Prostate gland (tissue), 2 donors: ENCODE measurements at regions not wholly inside any gene's neighbourhood (a gene's known extent, or its start where the extent isn't known, plus 50 kb on each side); places are given as distances from the start of the nearest gene placed in this dataset.

ENCODE experiments used
- DNase-seq: peaks from one replicate; pipeline ENCODE4 v3.0.0-alpha.2; 2019; ENCODE audit warnings: low spot score
- H3K27ac ChIP-seq, 2 donors: fragments of 200-600 bp; sonication (generic); 2 replicates each; pipeline ENCODE4 v1.5.1; 2017 to 2019
- H3K27me3 ChIP-seq: fragments of 200-600 bp; sonication (generic); replicated peaks from 2 replicates; pipeline ENCODE4 v1.5.1; 2019; ENCODE audit not compliant: insufficient read depth
- H3K36me3 ChIP-seq, 2 donors: fragments of 200-600 bp; sonication (generic); 1 replicate in 1 of 2; 2 replicates in 1 of 2; pipeline versions ENCODE4 v1.5.1 to v1.8.1; 2017 to 2019
- H3K4me1 ChIP-seq: fragments of 200-600 bp; sonication (generic); replicated peaks from 2 replicates; pipeline ENCODE4 v1.5.1; 2019
- H3K4me3 ChIP-seq, 2 donors: fragments of 200-600 bp; sonication (generic); 2 replicates each; pipeline ENCODE4 v1.5.1; 2017 to 2019
- H3K9me3 ChIP-seq: fragments of 200-600 bp; sonication (generic); 2 replicates; pipeline ENCODE4 v1.5.1; 2017
- CTCF ChIP-seq, 4 experiments: fragments of 200-600 bp in 2 of 4; fragments of 450-650 bp in 2 of 4; sonication (generic) in 2 of 4; IDR thresholded peaks; 1 replicate in 3 of 4; 2 replicates in 1 of 4; pipeline ENCODE4 v1.5.1; 2016 to 2019; ENCODE audit warnings: antibody characterized with exemption in 4 of 4, mild to moderate bottlenecking in 2 of 4, moderate library complexity in 2 of 4
- POLR2A ChIP-seq: fragments of 450-650 bp; IDR thresholded peaks from one replicate; pipeline ENCODE4 v1.6.1; 2016; ENCODE audit warnings: antibody characterized with exemption, mild to moderate bottlenecking
- POLR2AphosphoS5 ChIP-seq: sonication (generic); formaldehyde crosslinking; IDR thresholded peaks from one replicate; pipeline ENCODE4 v1.6.1; 2017; ENCODE audit warnings: antibody characterized with exemption
- WGBS: methylation state at CpG from one replicate; pipeline ENCODE4 v1.1.5; 2018; 5-methylcytosine and 5-hydroxymethylcytosine counted together
- intact Hi-C: fragments of 100-400 bp; cut with DNase I; formaldehyde crosslinking; loops from one replicate; pipeline ENCODE4 v1.14.2; 2022

- no peaks in the 10 kb centered on the region for H3K36me3 ChIP-seq
- DNase-seq, result no peak
- no peaks in the 10 kb centered on the region for H3K27me3 ChIP-seq
- intact Hi-C loops, result no loop called here
- no peaks in the 10 kb centered on the region for H3K4me1 ChIP-seq
- TF ChIP-seq POLR2A (no peak), CTCF (IDR thresholded peaks at IDR 0.05) (no peak), POLR2AphosphoS5 (no peak)
- H3K4me3 ChIP-seq, result no peak overlapping the region
- H3K27ac ChIP-seq, result no peak overlapping the region
- no peaks in the 10 kb centered on the region for H3K9me3 ChIP-seq
These were observed 1469.7 kb upstream of the PIK3C3 start for GRCh38 chr18:40485318-40485717.

- H3K27me3 ChIP-seq, result no peaks in the 10 kb centered on the region
- H3K27ac ChIP-seq, result no peak overlapping the region
- H3K4me1 ChIP-seq, result no peaks in the 10 kb centered on the region
- TF ChIP-seq POLR2AphosphoS5, result no peak
- TF ChIP-seq CTCF (IDR thresholded peaks at IDR 0.05), result no peak
- no peak for TF ChIP-seq POLR2A
- H3K36me3 ChIP-seq, result no peaks in the 10 kb centered on the region
- H3K9me3 ChIP-seq, result no peaks in the 10 kb centered on the region
- 85% methylated on average over 8 of the region's 8 CpGs for WGBS
- no peak for DNase-seq
- intact Hi-C loops, result no loop called here
- no peak overlapping the region for H3K4me3 ChIP-seq
These were observed 1481.6 kb upstream of the PIK3C3 start for GRCh38 chr18:40473221-40474029.

GRCh38 chr18:40470723-40471122, 1484.3 kb upstream of the PIK3C3 start:
- Histone ChIP-seq H3K27me3 (no peaks in the 10 kb centered on the region), H3K4me3 (no peak overlapping the region), H3K36me3 (no peaks in the 10 kb centered on the region), H3K9me3 (no peaks in the 10 kb centered on the region), H3K27ac (no peak overlapping the region), H3K4me1 (no peaks in the 10 kb centered on the region)
- 69% methylated on average over 3 of the region's 3 CpGs for WGBS
- intact Hi-C loops, result no loop called here
- DNase-seq, result no peak
- TF ChIP-seq POLR2AphosphoS5 (no peak), CTCF (IDR thresholded peaks at IDR 0.05) (no peak), POLR2A (no peak)

- Histone ChIP-seq H3K4me3 (no peak overlapping the region), H3K27me3 (no peaks in the 10 kb centered on the region), H3K36me3 (no peaks in the 10 kb centered on the region), H3K4me1 (no peaks in the 10 kb centered on the region), H3K27ac (no peak overlapping the region), H3K9me3 (no peaks in the 10 kb centered on the region)
- DNase-seq, result no peak
- WGBS, result 93% methylated on average over 4 of the region's 4 CpGs
- TF ChIP-seq POLR2A (no peak), CTCF (IDR thresholded peaks at IDR 0.05) (no peak), POLR2AphosphoS5 (no peak)
- intact Hi-C loops, result no loop called here
These were observed 1485.2 kb upstream of the PIK3C3 start for GRCh38 chr18:40469851-40470250.

GRCh38 chr18:40469316-40469715, 1485.7 kb upstream of the PIK3C3 start:
- no peak for DNase-seq
- TF ChIP-seq POLR2AphosphoS5, result no peak
- no peak for TF ChIP-seq CTCF (IDR thresholded peaks at IDR 0.05)
- no peak for TF ChIP-seq POLR2A
- no peaks in the 10 kb centered on the region for H3K27me3 ChIP-seq
- no peak overlapping the region for H3K4me3 ChIP-seq
- no peak overlapping the region for H3K27ac ChIP-seq
- H3K9me3 ChIP-seq, result no peaks in the 10 kb centered on the region
- H3K36me3 ChIP-seq, result no peaks in the 10 kb centered on the region
- intact Hi-C loops, result no loop called here
- H3K4me1 ChIP-seq, result no peaks in the 10 kb centered on the region
